DND-41 (cell line): ENCODE measurements at regions not wholly inside any gene's neighbourhood (a gene's known extent, or its start where the extent isn't known, plus 50 kb on each side); places are given as distances from the start of the nearest gene placed in this dataset.
"Not testable (repeated sequence)": the region's sequence is repeated elsewhere in the genome, so short reads cannot be mapped to it uniquely, and the experiment has no call there.

Source experiments
- ATAC-seq: fragments of 200-7000 bp; cut with Tn5 transposase; 3 replicates; pipeline ENCODE4 v1.9.1; 2021; ENCODE audit warnings: low read depth; ENCODE audit not compliant: insufficient read depth
- DNase-seq: peaks from one replicate; pipeline ENCODE4 v3.0.0-alpha.2; 2020
- H2AFZ ChIP-seq: 2 replicates; pipeline ENCODE4 v1.6.0; 2012; ENCODE audit warnings: low read depth, low read length
- H3K27ac ChIP-seq: 2 replicates; pipeline ENCODE4 v1.5.1; 2012; ENCODE audit warnings: low read length, inconsistent platforms
- H3K27me3 ChIP-seq: fragments of 200-600 bp; sonication (generic); 2 replicates; pipeline ENCODE4 v1.6.0; 2012; ENCODE audit warnings: low read length, mild to moderate bottlenecking, inconsistent platforms; ENCODE audit not compliant: insufficient read depth, poor library complexity
- H3K36me3 ChIP-seq: 2 replicates; pipeline ENCODE4 v1.5.1; 2012; ENCODE audit warnings: low read length, inconsistent platforms; ENCODE audit not compliant: insufficient read depth
- H3K4me1 ChIP-seq: 2 replicates; pipeline ENCODE4 v1.5.1; 2012; ENCODE audit warnings: mild to moderate bottlenecking, low read length; ENCODE audit not compliant: insufficient read depth
- H3K4me2 ChIP-seq: 2 replicates; pipeline ENCODE4 v1.6.0; 2012; ENCODE audit warnings: mild to moderate bottlenecking, moderate library complexity, low read length, inconsistent platforms; ENCODE audit not compliant: insufficient read depth
- H3K4me3 ChIP-seq, 2 experiments: fragments of 200-600 bp in 1 of 2; shearing (Covaris generic) in 1 of 2; 2 replicates each; pipeline ENCODE4 v1.5.1; 2012 to 2016; ENCODE audit warnings: inconsistent platforms in 2 of 2, low read length in 2 of 2, mild to moderate bottlenecking in 2 of 2, low read depth in 1 of 2, moderate library complexity in 1 of 2
- H3K79me2 ChIP-seq: 2 replicates; pipeline ENCODE4 v1.6.0; 2012; ENCODE audit warnings: low read length, inconsistent platforms; ENCODE audit not compliant: insufficient read depth
- H3K9ac ChIP-seq: 2 replicates; pipeline ENCODE4 v1.6.0; 2012; ENCODE audit warnings: low read depth, mild to moderate bottlenecking, inconsistent platforms, low read length, moderate library complexity
- H3K9me3 ChIP-seq: 2 replicates; pipeline ENCODE4 v1.5.1; 2012; ENCODE audit warnings: low read length, moderate library complexity, mild to moderate bottlenecking, inconsistent platforms; ENCODE audit not compliant: insufficient read depth, severe bottlenecking
- H4K20me1 ChIP-seq: 2 replicates; pipeline ENCODE4 v1.6.0; 2012; ENCODE audit warnings: low read length; ENCODE audit not compliant: insufficient read depth
- CTCF ChIP-seq: IDR thresholded peaks from 2 replicates; pipeline ENCODE4 v1.5.1; 2012; ENCODE audit warnings: borderline replicate concordance, low read length, moderate library complexity, mild to moderate bottlenecking; ENCODE audit not compliant: poor library complexity, severe bottlenecking; ENCODE audit errors: extremely low read depth
- EZH2 ChIP-seq: IDR thresholded peaks from 3 replicates; pipeline ENCODE4 v1.6.1; 2012; ENCODE audit warnings: borderline replicate concordance, low read depth, mild to moderate bottlenecking, moderate library complexity, low read length, inconsistent platforms; ENCODE audit not compliant: severe bottlenecking

GRCh38 chr15:20652914-20653313, 111.3 kb upstream of the GOLGA6L6 start:
- Histone ChIP-seq H3K4me1 (no peaks in the 10 kb centered on the region), H3K27me3 (no peaks in the 10 kb centered on the region), H3K36me3 (no peaks in the 10 kb centered on the region), H3K27ac (no peak overlapping the region), H3K9ac (no peak overlapping the region), H3K9me3 (no peaks in the 10 kb centered on the region), H3K4me2 (no peak overlapping the region), H2AFZ (no peak overlapping the region), H4K20me1 (no peaks in the 10 kb centered on the region), H3K79me2 (no peaks in the 10 kb centered on the region), H3K4me3 (no peak overlapping the region)
- DNase-seq, result no peak
- ATAC-seq, result no peak
- TF ChIP-seq CTCF (no peak), EZH2 (no peak)

- peaks cover 11% of the 10 kb centered on the region for H3K4me1 ChIP-seq
- not testable (repeated sequence) for H4K20me1 ChIP-seq, ATAC-seq
Observed at GRCh38 chr15:20648402-20648975, 106.9 kb upstream of the GOLGA6L6 start.

GRCh38 chr15:20646529-20647142, 105.0 kb upstream of the GOLGA6L6 start:
- Histone ChIP-seq H3K27me3 (no peaks in the 10 kb centered on the region), H3K9me3 (no peaks in the 10 kb centered on the region), H4K20me1 (no peaks in the 10 kb centered on the region), H3K79me2 (no peaks in the 10 kb centered on the region), H3K27ac (no peak overlapping the region; the same call in 1 of the 2 replicates), H3K4me3 (no peak overlapping the region), H3K4me2 (no peak overlapping the region), H3K9ac (no peak overlapping the region), H3K36me3 (no peaks in the 10 kb centered on the region), H3K4me1 (peaks cover 11% of the 10 kb centered on the region), H2AFZ (peak overlapping the region; percentile 71; the same call in 1 of the 2 replicates)
- ATAC-seq, result no peak; the same call in 2 of the 3 replicates
- TF ChIP-seq EZH2, result no peak
- TF ChIP-seq CTCF, result no peak
- no peak for DNase-seq

More at GRCh38 chr15:20648402-20648975, 106.9 kb upstream of the GOLGA6L6 start:
- not testable (repeated sequence) for DNase-seq, H3K9ac ChIP-seq, H3K27me3 ChIP-seq, H3K27ac ChIP-seq, H3K4me3 ChIP-seq, H3K36me3 ChIP-seq, H3K9me3 ChIP-seq, H3K4me2 ChIP-seq, H3K79me2 ChIP-seq, H2AFZ ChIP-seq

- no peaks in the 10 kb centered on the region for H3K27me3 ChIP-seq
- H3K9ac ChIP-seq, result no peak overlapping the region
- peak overlapping the region; percentile 54 for H3K27ac ChIP-seq
- H3K4me3 ChIP-seq, result peak overlapping the region in 1 of 2 experiments; percentile 14; a peak in 1 of 4 replicates
- H2AFZ ChIP-seq, result peak overlapping the region; percentile 71
- no peaks in the 10 kb centered on the region for H3K9me3 ChIP-seq
- H3K36me3 ChIP-seq, result no peaks in the 10 kb centered on the region
- peak overlapping the region; percentile 41 for H3K4me2 ChIP-seq
- no peaks in the 10 kb centered on the region for H3K79me2 ChIP-seq
- peak; percentile 95 for ATAC-seq
- TF ChIP-seq EZH2 (no peak), CTCF (no peak)
- peaks cover 11% of the 10 kb centered on the region for H3K4me1 ChIP-seq
- H4K20me1 ChIP-seq, result no peaks in the 10 kb centered on the region
- peak; percentile 73 for DNase-seq
Observed at GRCh38 chr15:20645956-20646355, 104.4 kb upstream of the GOLGA6L6 start.
